Astrocyte (in vitro differentiated cells and primary cell): ENCODE measurements at regions not wholly inside any gene's neighbourhood (a gene's known extent, or its start where the extent isn't known, plus 50 kb on each side); places are given as distances from the start of the nearest gene placed in this dataset.

ENCODE experiments used
- DNase-seq: peaks from one replicate; pipeline ENCODE4 v3.0.0-alpha.2; 2010; ENCODE audit warnings: low read depth
- FAIRE-seq: peaks from 2 replicates; lab custom pipeline; 2011; peaks lifted over from hg19 to GRCh38; lab: Jason Lieb, UNC
- H2AFZ ChIP-seq: 2 replicates; pipeline ENCODE4 v1.6.0; 2012; ENCODE audit warnings: low read depth, low read length, inconsistent platforms
- H3K27ac ChIP-seq: 2 replicates; pipeline ENCODE4 v1.5.1; 2011; ENCODE audit warnings: low read depth, low read length, inconsistent platforms
- H3K27me3 ChIP-seq: 2 replicates; pipeline ENCODE4 v1.6.0; 2011; ENCODE audit warnings: low read length, inconsistent platforms; ENCODE audit not compliant: insufficient read depth
- H3K36me3 ChIP-seq: 2 replicates; pipeline ENCODE4 v1.5.1; 2011; ENCODE audit warnings: low read length, inconsistent platforms; ENCODE audit not compliant: insufficient read depth
- H3K4me1 ChIP-seq: 2 replicates; pipeline ENCODE4 v1.5.1; 2011; ENCODE audit warnings: low read length, inconsistent platforms; ENCODE audit not compliant: insufficient read depth
- H3K4me2 ChIP-seq: 2 replicates; pipeline ENCODE4 v1.6.0; 2012; ENCODE audit warnings: low read length, inconsistent platforms
- H3K4me3 ChIP-seq: 2 replicates; pipeline ENCODE4 v1.5.1; 2011; ENCODE audit warnings: low read depth, mild to moderate bottlenecking, low read length, inconsistent platforms; ENCODE audit not compliant: insufficient read depth
- H3K79me2 ChIP-seq: 2 replicates; pipeline ENCODE4 v1.6.0; 2012; ENCODE audit warnings: mild to moderate bottlenecking, low read length, inconsistent platforms; ENCODE audit not compliant: insufficient read depth
- H3K9ac ChIP-seq: 2 replicates; pipeline ENCODE4 v1.6.0; 2012; ENCODE audit warnings: mild to moderate bottlenecking, low read length, inconsistent platforms
- H3K9me3 ChIP-seq: 2 replicates; pipeline ENCODE4 v1.5.1; 2012; ENCODE audit warnings: low read depth, mild to moderate bottlenecking, low read length, inconsistent platforms; ENCODE audit not compliant: insufficient read depth
- H4K20me1 ChIP-seq: 2 replicates; pipeline ENCODE4 v1.6.0; 2012; ENCODE audit warnings: low read length, inconsistent platforms; ENCODE audit not compliant: insufficient read depth
- H3K27ac Mint-ChIP-seq: one replicate; pipeline ENCODE4 v1.8.0; 2021; ENCODE audit warnings: mild to moderate bottlenecking, mixed read lengths; ENCODE audit not compliant: unreplicated experiment
- H3K27me3 Mint-ChIP-seq: one replicate; pipeline ENCODE4 v1.8.0; 2021; ENCODE audit warnings: low read depth, mixed read lengths; ENCODE audit not compliant: unreplicated experiment
- H3K36me3 Mint-ChIP-seq: one replicate; pipeline ENCODE4 v1.8.0; 2021; ENCODE audit warnings: low read depth, mixed read lengths; ENCODE audit not compliant: unreplicated experiment
- H3K4me1 Mint-ChIP-seq: one replicate; pipeline ENCODE4 v1.8.0; 2021; ENCODE audit warnings: low read depth, mixed read lengths; ENCODE audit not compliant: unreplicated experiment
- H3K4me3 Mint-ChIP-seq: one replicate; pipeline ENCODE4 v1.8.0; 2021; ENCODE audit warnings: mild to moderate bottlenecking, moderate library complexity, mixed read lengths; ENCODE audit not compliant: unreplicated experiment
- H3K9me3 Mint-ChIP-seq: one replicate; pipeline ENCODE4 v1.8.0; 2021; ENCODE audit warnings: mild to moderate bottlenecking, mixed read lengths; ENCODE audit not compliant: unreplicated experiment
- EZH2 ChIP-seq: IDR thresholded peaks from 2 replicates; pipeline ENCODE4 v1.6.1; 2012; ENCODE audit warnings: mild to moderate bottlenecking, low read length, inconsistent platforms; ENCODE audit not compliant: insufficient read depth
- TF ChIP-seq, protein P1 (sequence below): IDR thresholded peaks from 2 replicates; pipeline ENCODE4 v1.5.1; 2011; ENCODE audit warnings: low read depth, mild to moderate bottlenecking, inconsistent platforms, low read length, moderate library complexity; ENCODE audit not compliant: insufficient read depth

GRCh38 chr9:115350548-115350947 is 232.6 kb upstream of the TNC start:
- DNase-seq (no peak), FAIRE-seq (no peak)
- no peak for TF ChIP-seq EZH2
- TF ChIP-seq, protein P1, sequence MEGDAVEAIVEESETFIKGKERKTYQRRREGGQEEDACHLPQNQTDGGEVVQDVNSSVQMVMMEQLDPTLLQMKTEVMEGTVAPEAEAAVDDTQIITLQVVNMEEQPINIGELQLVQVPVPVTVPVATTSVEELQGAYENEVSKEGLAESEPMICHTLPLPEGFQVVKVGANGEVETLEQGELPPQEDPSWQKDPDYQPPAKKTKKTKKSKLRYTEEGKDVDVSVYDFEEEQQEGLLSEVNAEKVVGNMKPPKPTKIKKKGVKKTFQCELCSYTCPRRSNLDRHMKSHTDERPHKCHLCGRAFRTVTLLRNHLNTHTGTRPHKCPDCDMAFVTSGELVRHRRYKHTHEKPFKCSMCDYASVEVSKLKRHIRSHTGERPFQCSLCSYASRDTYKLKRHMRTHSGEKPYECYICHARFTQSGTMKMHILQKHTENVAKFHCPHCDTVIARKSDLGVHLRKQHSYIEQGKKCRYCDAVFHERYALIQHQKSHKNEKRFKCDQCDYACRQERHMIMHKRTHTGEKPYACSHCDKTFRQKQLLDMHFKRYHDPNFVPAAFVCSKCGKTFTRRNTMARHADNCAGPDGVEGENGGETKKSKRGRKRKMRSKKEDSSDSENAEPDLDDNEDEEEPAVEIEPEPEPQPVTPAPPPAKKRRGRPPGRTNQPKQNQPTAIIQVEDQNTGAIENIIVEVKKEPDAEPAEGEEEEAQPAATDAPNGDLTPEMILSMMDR = no peak
- Histone ChIP-seq H3K4me1 (peaks cover 3% of the 10 kb centered on the region), H3K4me2 (no peak overlapping the region), H4K20me1 (no peaks in the 10 kb centered on the region), H3K27ac (no peak overlapping the region), H3K79me2 (no peaks in the 10 kb centered on the region), H3K27me3 (no peaks in the 10 kb centered on the region), H3K9me3 (peaks cover 5% of the 10 kb centered on the region), H3K4me3 (no peak overlapping the region), H3K9ac (no peak overlapping the region), H2AFZ (no peak overlapping the region), H3K36me3 (no peaks in the 10 kb centered on the region)
- peaks cover 37% of the 10 kb centered on the region for H3K4me1 Mint-ChIP-seq
- H3K36me3 Mint-ChIP-seq = no peaks in the 10 kb centered on the region
- H3K4me3 Mint-ChIP-seq = no peak overlapping the region
- H3K27me3 Mint-ChIP-seq = no peaks in the 10 kb centered on the region
- H3K27ac Mint-ChIP-seq = no peak overlapping the region
- H3K9me3 Mint-ChIP-seq = peaks cover 11% of the 10 kb centered on the region

GRCh38 chr9:115353681-115354080 is 235.7 kb upstream of the TNC start:
- Mint-ChIP-seq H3K9me3 (peaks cover 2% of the 10 kb centered on the region), H3K4me1 (peaks cover 40% of the 10 kb centered on the region), H3K27me3 (no peaks in the 10 kb centered on the region), H3K27ac (no peak overlapping the region), H3K36me3 (no peaks in the 10 kb centered on the region), H3K4me3 (no peak overlapping the region)
- H3K27me3 ChIP-seq = no peaks in the 10 kb centered on the region
- TF ChIP-seq, protein P1 = no peak
- TF ChIP-seq EZH2 = no peak
- no peaks in the 10 kb centered on the region for H4K20me1 ChIP-seq
- H3K9me3 ChIP-seq = no peaks in the 10 kb centered on the region
- no peak overlapping the region for H3K4me3 ChIP-seq
- no peaks in the 10 kb centered on the region for H3K36me3 ChIP-seq
- no peak overlapping the region for H3K9ac ChIP-seq
- H3K27ac ChIP-seq = no peak overlapping the region
- no peaks in the 10 kb centered on the region for H3K79me2 ChIP-seq
- H3K4me1 ChIP-seq = peaks cover 3% of the 10 kb centered on the region
- peak; percentile 32 for DNase-seq
- H3K4me2 ChIP-seq = no peak overlapping the region
- no peak overlapping the region for H2AFZ ChIP-seq
- FAIRE-seq = no peak

DNA sequence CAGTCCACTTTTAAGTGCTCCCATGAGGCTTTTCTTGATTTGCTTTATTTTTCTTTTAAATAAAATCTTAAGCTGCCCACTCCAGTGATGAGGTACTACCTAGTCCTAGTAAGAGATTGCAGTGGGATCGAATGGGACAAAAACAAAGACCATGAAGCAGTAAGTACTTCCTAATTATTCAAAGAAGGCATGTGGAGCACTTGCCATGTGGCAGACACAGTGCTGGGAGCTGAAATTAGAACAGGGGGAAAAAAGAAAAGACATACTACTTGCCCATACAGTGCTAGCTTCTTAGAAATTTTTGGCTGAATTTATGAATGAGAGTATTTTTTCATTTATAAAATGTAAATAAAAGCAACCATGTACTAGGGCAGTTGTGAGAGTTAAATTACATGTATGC is 239.9 kb upstream of the TNC start:
- no peak overlapping the region for H3K4me3 Mint-ChIP-seq
- H3K9me3 Mint-ChIP-seq = no peaks in the 10 kb centered on the region
- TF ChIP-seq, protein P1 = no peak
- TF ChIP-seq EZH2 = no peak
- Histone ChIP-seq H2AFZ (no peak overlapping the region), H3K4me3 (no peak overlapping the region), H3K36me3 (no peaks in the 10 kb centered on the region), H3K79me2 (no peaks in the 10 kb centered on the region), H4K20me1 (no peaks in the 10 kb centered on the region), H3K9ac (no peak overlapping the region), H3K4me1 (peaks cover 3% of the 10 kb centered on the region), H3K27me3 (no peaks in the 10 kb centered on the region), H3K9me3 (no peaks in the 10 kb centered on the region), H3K4me2 (no peak overlapping the region), H3K27ac (no peak overlapping the region)
- no peaks in the 10 kb centered on the region for H3K27me3 Mint-ChIP-seq
- FAIRE-seq (no peak), DNase-seq (no peak)
- H3K36me3 Mint-ChIP-seq = no peaks in the 10 kb centered on the region
- H3K27ac Mint-ChIP-seq = no peak overlapping the region
- peaks cover 29% of the 10 kb centered on the region for H3K4me1 Mint-ChIP-seq
